ENCODE measurements at regions not wholly inside any gene's neighbourhood (a gene's known extent, or its start where the extent isn't known, plus 50 kb on each side); places are given as distances from the start of the nearest gene placed in this dataset.

GRCh38 chr9:71592400-71592799, 175.9 kb downstream of the CEMIP2 start:
- CTCF ChIA-PET: no interaction called here
- POLR2A ChIA-PET: no interaction called here

GRCh38 chr9:71590362-71590761, 178.0 kb downstream of the CEMIP2 start:
- POLR2A ChIA-PET: no interaction called here
- CTCF ChIA-PET: no interaction called here

DNA sequence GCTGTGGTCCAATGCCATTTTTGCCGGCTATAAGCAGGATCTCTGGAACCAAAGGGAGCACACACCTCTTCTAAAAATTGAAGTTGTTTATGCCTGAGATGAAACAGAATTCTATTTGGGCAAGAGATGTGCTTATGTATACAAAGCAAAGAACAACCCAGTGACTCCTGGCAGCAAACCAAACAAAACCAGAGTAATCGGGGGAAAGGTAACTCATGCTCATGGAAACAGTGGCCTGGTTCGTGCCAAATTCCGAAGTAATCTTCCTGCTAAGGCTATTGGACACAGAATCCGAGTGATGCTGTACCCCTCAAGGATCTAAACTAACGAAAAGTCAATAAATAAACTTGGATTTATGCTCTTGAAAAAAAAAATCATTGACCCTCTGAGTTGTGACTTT, 178.7 kb downstream of the CEMIP2 start:
- CTCF ChIA-PET: no interaction called here
- POLR2A ChIA-PET: no interaction called here

DNA sequence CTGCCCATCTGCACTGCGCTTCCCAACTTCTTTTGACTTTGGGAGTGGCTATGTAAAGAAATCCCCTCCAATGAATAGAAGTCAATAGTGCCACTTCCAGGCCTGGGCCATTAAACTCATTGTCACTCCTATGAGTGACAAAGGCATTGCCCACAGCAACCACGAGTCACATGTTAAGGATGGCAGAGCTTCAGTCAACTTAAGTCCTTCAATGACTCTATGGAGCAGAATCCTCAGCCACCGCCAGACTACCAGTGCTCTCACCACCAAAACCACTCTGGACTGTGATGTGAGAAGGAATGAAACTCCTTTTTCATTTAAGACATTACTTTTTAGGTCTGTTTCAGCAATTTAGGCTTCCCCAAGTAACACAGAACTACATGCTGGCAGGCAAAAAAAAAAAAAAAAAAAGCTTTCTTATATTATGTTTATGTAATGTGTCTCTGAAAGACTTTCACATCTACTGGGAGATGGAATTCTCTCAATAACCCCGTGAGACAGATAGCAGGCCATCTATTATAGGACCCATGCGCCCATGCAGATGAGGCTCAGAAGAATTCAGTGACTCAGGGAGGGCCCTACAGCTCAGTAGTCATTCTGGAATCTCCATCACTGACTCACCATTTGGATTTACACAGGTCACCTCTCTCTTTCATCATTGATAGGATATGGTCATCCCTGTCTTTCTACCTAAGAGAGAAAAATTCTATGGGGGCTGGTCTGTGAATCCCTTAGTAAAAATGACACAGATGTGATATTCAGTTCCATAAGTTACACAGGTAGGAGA, 180.5 kb downstream of the CEMIP2 start:
- ChIA-PET POLR2A (no interaction called here), CTCF (no interaction called here)

GRCh38 chr9:71583792-71584191, 184.5 kb downstream of the CEMIP2 start:
- CTCF ChIA-PET: no interaction called here

DNA sequence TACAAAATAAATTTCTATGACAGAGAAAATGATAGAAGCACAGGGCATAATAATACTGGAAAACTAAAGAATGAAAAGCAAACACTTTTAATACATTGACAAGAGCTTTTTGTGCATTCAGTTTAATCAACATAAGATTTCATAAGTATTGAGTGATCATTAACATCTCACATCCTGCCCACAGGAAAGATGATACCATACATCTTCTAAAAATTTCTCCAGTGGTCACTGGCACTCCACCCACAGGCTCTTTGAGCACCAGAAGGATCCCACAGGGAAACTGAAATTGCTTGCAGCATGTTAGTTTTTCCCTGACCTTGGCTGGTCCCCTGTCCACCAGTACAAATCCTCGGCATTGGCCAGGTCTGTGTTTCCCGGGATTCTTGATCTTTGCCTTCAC, 186.0 kb downstream of the CEMIP2 start:
- CTCF ChIA-PET: no interaction called here
- POLR2A ChIA-PET: no interaction called here

More at GRCh38 chr9:71583792-71584191, 184.5 kb downstream of the CEMIP2 start:
- POLR2A ChIA-PET: no interaction called here

GRCh38 chr9:71581101-71581500, 187.2 kb downstream of the CEMIP2 start:
- ChIA-PET CTCF (no interaction called here), POLR2A (no interaction called here)

DNA sequence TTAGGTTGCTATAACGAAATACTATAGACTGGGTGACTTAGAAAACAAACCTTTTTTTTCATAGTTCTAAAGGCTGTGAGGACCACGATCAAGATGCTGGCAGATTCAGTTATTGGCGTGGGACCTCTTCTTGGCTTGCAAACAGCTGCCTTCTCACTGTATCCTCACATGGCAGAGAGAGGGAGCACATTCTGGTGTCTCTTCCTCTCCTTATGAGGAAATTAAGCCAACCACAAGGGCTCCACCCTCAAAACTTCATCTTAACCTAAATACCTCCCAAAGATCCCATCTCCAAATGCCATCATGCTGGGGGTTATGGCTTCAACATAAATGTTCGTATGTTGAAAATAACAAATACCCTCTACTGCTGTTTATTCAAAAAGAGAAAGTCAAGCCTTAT, 197.1 kb downstream of the CEMIP2 start:
- CTCF ChIA-PET: no interaction called here

GRCh38 chr9:71567890-71568289, 200.4 kb downstream of the CEMIP2 start:
- ChIA-PET POLR2A (no interaction called here), CTCF (no interaction called here)

More for the DNA sequence above, 197.1 kb downstream of the CEMIP2 start:
- POLR2A ChIA-PET: no interaction called here

DNA sequence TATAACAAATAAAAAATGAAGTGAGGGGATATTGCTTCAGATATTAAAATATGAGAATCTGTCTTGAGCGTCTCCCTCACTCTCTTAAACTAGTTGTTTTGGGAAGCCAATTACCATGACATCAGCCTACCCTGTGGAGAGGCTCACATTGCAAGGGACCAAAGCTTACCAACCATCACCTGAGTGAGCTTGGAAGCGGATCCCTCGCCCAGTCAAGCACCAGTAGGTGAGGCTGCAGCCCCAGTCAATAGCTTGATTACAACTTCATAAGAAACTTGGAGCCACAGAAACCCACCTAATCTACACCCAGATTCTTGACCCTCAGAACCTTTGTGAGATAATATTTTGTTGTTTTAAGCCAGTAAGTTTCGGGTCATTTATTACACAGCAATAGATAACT, 206.2 kb downstream of the CEMIP2 start:
- ChIA-PET CTCF (no interaction called here), POLR2A (no interaction called here)

DNA sequence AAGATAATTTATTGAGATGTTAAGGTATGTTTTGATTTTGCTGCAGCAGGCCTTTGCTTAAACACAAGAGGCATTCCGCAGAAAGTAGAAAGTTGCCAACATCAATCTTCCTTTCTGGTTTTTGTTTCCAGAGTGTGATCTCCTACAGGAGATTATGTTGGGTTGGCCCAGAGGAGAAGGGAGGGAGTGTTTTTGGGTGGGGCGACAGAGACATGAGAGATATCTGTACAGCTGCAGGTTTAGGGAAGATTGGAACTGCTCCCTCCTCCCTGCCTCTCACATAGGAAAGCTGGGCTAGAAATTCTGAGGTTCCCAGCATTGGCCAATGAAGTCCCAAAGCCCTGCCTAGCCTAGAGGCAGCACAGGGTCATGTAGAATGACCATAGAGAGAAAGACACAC, 211.0 kb downstream of the CEMIP2 start:
- POLR2A ChIA-PET: no interaction called here

DNA sequence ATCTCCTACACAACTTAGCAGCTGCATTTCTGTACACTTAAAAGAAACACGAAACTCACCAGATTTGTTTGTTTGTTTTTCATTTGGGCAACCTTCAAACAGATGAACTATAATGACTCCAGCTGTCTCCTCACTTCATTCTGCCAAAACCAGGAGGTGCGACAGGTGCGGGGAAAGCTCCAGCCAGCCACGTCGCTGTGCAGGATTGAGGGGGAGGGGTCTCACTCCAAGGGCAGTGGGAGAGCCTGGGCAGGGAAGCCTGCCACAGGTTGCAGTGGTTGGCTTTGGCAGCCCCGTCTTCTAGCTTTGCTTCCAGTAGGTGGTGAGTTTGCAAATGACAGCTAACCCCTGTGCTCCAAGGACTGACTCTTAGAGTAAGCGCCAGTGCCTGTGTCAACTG, 215.8 kb downstream of the CEMIP2 start:
- POLR2A ChIA-PET: no interaction called here

More for the DNA sequence above, 211.0 kb downstream of the CEMIP2 start:
- CTCF ChIA-PET: no interaction called here

DNA sequence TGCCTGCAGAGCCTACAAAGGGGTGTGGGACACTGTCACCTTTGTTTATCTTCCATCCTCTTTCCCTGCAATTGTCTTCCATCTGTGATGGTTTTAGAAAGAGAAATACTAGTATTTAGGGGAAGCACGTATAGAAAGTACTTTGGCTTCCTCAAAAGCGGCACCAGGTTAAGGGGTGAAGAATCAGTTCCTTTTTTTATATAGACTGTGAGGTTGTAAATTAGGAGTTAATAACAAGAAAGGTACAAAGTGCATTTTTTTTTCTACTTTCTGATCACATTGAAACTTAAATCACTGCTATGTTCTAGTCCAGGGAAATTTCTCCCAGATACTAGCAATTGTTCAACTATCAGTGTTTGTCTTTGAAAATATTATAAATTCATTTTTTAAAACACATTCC, 219.3 kb downstream of the CEMIP2 start:
- CTCF ChIA-PET: no interaction called here
- POLR2A ChIA-PET: no interaction called here

More for the DNA sequence above, 215.8 kb downstream of the CEMIP2 start:
- CTCF ChIA-PET: no interaction called here

- ChIA-PET POLR2A (no interaction called here), CTCF (no interaction called here)
These were observed 223.8 kb downstream of the CEMIP2 start for GRCh38 chr9:71544464-71544863.

- POLR2A ChIA-PET: no interaction called here
- CTCF ChIA-PET: interaction anchor here (0.6 kb wide), 1 partner anchor 261 kb away, joined by 3 read pairs; no protein-coding TSS in a partner anchor
These were observed 226.9 kb downstream of the CEMIP2 start for GRCh38 chr9:71541436-71541835.

GRCh38 chr9:71524996-71525580, 243.2 kb downstream of the CEMIP2 start:
- CTCF ChIA-PET: no interaction called here

DNA sequence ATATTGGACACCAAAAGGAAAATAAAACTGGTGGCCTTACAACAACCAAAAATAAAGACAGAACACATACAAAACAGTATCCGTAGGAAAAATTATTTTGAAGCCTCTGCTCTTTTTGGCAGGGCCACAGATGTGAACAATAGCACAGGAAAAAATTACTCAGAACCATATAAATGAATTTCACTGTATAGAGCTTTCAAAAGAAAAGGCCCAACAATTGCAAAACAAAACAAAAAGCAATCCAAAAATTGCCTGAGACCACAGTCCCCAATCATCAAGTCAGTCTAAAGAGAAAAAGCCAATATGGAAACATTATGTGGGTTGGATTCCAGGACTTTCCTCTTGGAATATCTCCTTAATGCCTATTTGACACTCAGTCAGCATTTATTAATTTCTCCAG, 243.8 kb downstream of the CEMIP2 start:
- CTCF ChIA-PET: no interaction called here
- POLR2A ChIA-PET: no interaction called here

More at GRCh38 chr9:71524996-71525580, 243.2 kb downstream of the CEMIP2 start:
- POLR2A ChIA-PET: no interaction called here

DNA sequence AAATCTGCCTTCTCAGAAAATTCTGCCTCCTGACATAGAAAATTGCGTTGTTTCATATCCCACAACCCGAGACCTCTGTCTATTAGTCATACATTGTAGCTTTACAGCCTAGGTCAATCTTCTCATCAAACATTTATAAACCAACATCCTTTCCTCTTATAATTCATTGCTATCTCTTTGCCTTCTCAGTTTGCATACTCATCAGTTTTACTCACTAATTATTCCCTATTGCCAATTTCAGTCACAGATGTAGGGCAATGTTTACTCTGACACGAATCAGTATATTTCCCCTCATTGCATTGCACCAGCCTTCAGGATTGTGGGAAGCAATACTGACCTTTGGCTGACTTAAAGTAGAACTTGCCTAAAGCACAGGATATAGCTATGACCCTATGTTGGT, 247.2 kb downstream of the CEMIP2 start:
- ChIA-PET CTCF (no interaction called here), POLR2A (no interaction called here)

GRCh38 chr9:71519098-71519696, 249.1 kb downstream of the CEMIP2 start:
- ChIA-PET CTCF (no interaction called here), POLR2A (no interaction called here)

GRCh38 chr9:71518045-71518827, 250.1 kb downstream of the CEMIP2 start:
- POLR2A ChIA-PET: no interaction called here
- CTCF ChIA-PET: no interaction called here

DNA sequence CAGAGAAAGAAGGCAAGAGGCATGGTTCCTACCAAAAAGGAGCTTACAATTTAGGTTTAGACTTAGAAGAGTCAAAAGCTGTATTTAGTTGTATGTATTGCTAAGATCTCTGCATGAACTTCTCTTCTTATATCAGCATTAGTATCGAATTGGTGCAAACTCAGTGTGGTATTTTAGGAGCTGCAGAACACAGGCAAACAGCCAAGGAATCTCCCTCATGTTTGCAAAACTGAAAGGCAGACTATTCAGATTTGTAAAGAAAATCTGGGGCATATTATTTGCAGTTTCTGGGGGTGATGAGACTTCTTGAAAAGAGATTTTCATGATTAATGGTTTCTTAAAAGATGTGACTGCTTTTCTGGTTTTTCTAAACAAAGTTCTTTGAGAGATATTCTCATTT, 252.7 kb downstream of the CEMIP2 start:
- ChIA-PET CTCF (no interaction called here), POLR2A (no interaction called here)
